Neural progenitor cell (in vitro differentiated cells): ENCODE measurements at regions not wholly inside any gene's neighbourhood (a gene's known extent, or its start where the extent isn't known, plus 50 kb on each side); places are given as distances from the start of the nearest gene placed in this dataset.

Source experiments
- DNase-seq: peaks from one replicate; pipeline ENCODE4 v3.0.0-alpha.2; 2016; ENCODE audit warnings: low spot score
- H2AFZ ChIP-seq: fragments of 200-600 bp; sonication (generic); replicated peaks from 2 replicates; pipeline ENCODE4 v1.6.1; 2016; ENCODE audit warnings: antibody characterized with exemption
- H3F3A ChIP-seq: fragments of 200-600 bp; sonication (generic); 2 replicates; pipeline ENCODE4 v1.6.1; 2016; ENCODE audit warnings: antibody characterized with exemption, low read depth
- H3K27ac ChIP-seq: fragments of 200-600 bp; sonication (generic); 2 replicates; pipeline ENCODE4 v1.5.1; 2016; ENCODE audit warnings: mild to moderate bottlenecking
- H3K27me3 ChIP-seq: fragments of 200-600 bp; sonication (generic); 2 replicates; pipeline ENCODE4 v1.6.1; 2016; ENCODE audit warnings: mild to moderate bottlenecking, moderate library complexity
- H3K36me3 ChIP-seq: fragments of 200-600 bp; sonication (generic); 2 replicates; pipeline ENCODE4 v1.5.1; 2016
- H3K4me1 ChIP-seq: fragments of 200-600 bp; sonication (generic); 2 replicates; pipeline ENCODE4 v1.6.1; 2016; ENCODE audit warnings: mixed run types
- H3K4me2 ChIP-seq: fragments of 200-600 bp; sonication (generic); 2 replicates; pipeline ENCODE4 v1.6.1; 2016
- H3K4me3 ChIP-seq: fragments of 200-600 bp; sonication (generic); 2 replicates; pipeline ENCODE4 v1.5.1; 2016
- H3K79me2 ChIP-seq: fragments of 200-600 bp; sonication (generic); 2 replicates; pipeline ENCODE4 v1.6.1; 2016; ENCODE audit warnings: low read depth
- H3K9ac ChIP-seq: fragments of 200-600 bp; sonication (generic); 2 replicates; pipeline ENCODE4 v1.6.1; 2016
- H3K9me3 ChIP-seq: fragments of 200-600 bp; sonication (generic); 2 replicates; pipeline ENCODE4 v1.5.1; 2016; ENCODE audit warnings: low read depth
- H4K20me1 ChIP-seq: fragments of 200-600 bp; sonication (generic); 2 replicates; pipeline ENCODE4 v1.6.1; 2016; ENCODE audit warnings: low read depth
- H3K27ac Mint-ChIP-seq: 3 replicates; pipeline ENCODE4 v1.8.0; 2021; ENCODE audit warnings: mixed read lengths
- H3K27me3 Mint-ChIP-seq: 2 replicates; pipeline ENCODE4 v1.8.0; 2022; ENCODE audit warnings: low read depth, mild to moderate bottlenecking, inconsistent platforms, moderate library complexity, mixed read lengths; ENCODE audit not compliant: insufficient read depth
- H3K36me3 Mint-ChIP-seq: 3 replicates; pipeline ENCODE4 v1.8.0; 2021; ENCODE audit warnings: mixed read lengths
- H3K4me1 Mint-ChIP-seq: 3 replicates; pipeline ENCODE4 v1.8.0; 2021; ENCODE audit warnings: mixed read lengths
- H3K4me3 Mint-ChIP-seq: 3 replicates; pipeline ENCODE4 v1.8.0; 2021; ENCODE audit warnings: mild to moderate bottlenecking, moderate library complexity, mixed read lengths
- H3K9me3 Mint-ChIP-seq: 3 replicates; pipeline ENCODE4 v1.8.0; 2020; ENCODE audit warnings: mixed read lengths
- CTCF ChIP-seq: fragments of 200-600 bp; sonication (generic); IDR thresholded peaks from 2 replicates; pipeline ENCODE4 v1.5.1; 2017; ENCODE audit warnings: antibody characterized with exemption, mild to moderate bottlenecking
- EZH2 ChIP-seq: fragments of 200-600 bp; sonication (generic); IDR thresholded peaks from 2 replicates; pipeline ENCODE4 v1.6.1; 2017; ENCODE audit warnings: antibody characterized with exemption, mild to moderate bottlenecking, moderate library complexity
- EZH2phosphoT487 ChIP-seq: fragments of 200-600 bp; sonication (generic); IDR thresholded peaks from 2 replicates; pipeline ENCODE4 v1.6.1; 2017; ENCODE audit warnings: antibody characterized with exemption

- Mint-ChIP-seq H3K4me3 (no peak overlapping the region), H3K9me3 (no peaks in the 10 kb centered on the region), H3K27me3 (peaks cover under 1% of the 10 kb centered on the region), H3K27ac (no peak overlapping the region), H3K4me1 (peaks cover 20% of the 10 kb centered on the region), H3K36me3 (no peaks in the 10 kb centered on the region)
- Histone ChIP-seq H3K27ac (no peak overlapping the region), H4K20me1 (no peaks in the 10 kb centered on the region), H3K27me3 (no peaks in the 10 kb centered on the region), H3K4me1 (peaks cover 11% of the 10 kb centered on the region), H3K4me3 (no peak overlapping the region), H3K36me3 (no peaks in the 10 kb centered on the region), H2AFZ (peak overlapping the region; percentile 59), H3K9ac (no peak overlapping the region), H3F3A (peaks cover 3% of the 10 kb centered on the region), H3K4me2 (no peak overlapping the region), H3K79me2 (no peaks in the 10 kb centered on the region), H3K9me3 (no peaks in the 10 kb centered on the region)
- no peak for DNase-seq
- TF ChIP-seq EZH2, result no peak
- no peak for TF ChIP-seq EZH2phosphoT487
- TF ChIP-seq CTCF, result no peak
Measured at GRCh38 chr4:10958226-10958856, 273.8 kb upstream of the CLNK start.

GRCh38 chr4:10951306-10951705, 266.7 kb upstream of the CLNK start:
- Histone ChIP-seq H3K4me2 (no peak overlapping the region), H3K4me3 (no peak overlapping the region), H2AFZ (no peak overlapping the region), H3K4me1 (no peaks in the 10 kb centered on the region), H3K9ac (no peak overlapping the region), H3K36me3 (no peaks in the 10 kb centered on the region), H3K27ac (no peak overlapping the region), H3K9me3 (no peaks in the 10 kb centered on the region), H3K27me3 (no peaks in the 10 kb centered on the region), H4K20me1 (no peaks in the 10 kb centered on the region), H3F3A (no peaks in the 10 kb centered on the region), H3K79me2 (no peaks in the 10 kb centered on the region)
- H3K9me3 Mint-ChIP-seq, result peaks cover 9% of the 10 kb centered on the region
- H3K36me3 Mint-ChIP-seq, result no peaks in the 10 kb centered on the region
- TF ChIP-seq EZH2phosphoT487, result no peak
- no peak for TF ChIP-seq CTCF
- no peak for TF ChIP-seq EZH2
- H3K27me3 Mint-ChIP-seq, result peaks cover 4% of the 10 kb centered on the region
- no peaks in the 10 kb centered on the region for H3K4me1 Mint-ChIP-seq
- H3K4me3 Mint-ChIP-seq, result no peak overlapping the region
- H3K27ac Mint-ChIP-seq, result no peak overlapping the region
- DNase-seq, result no peak

GRCh38 chr4:10949039-10949733, 264.6 kb upstream of the CLNK start:
- no peak overlapping the region for H3K4me3 ChIP-seq
- Mint-ChIP-seq H3K36me3 (no peaks in the 10 kb centered on the region), H3K27ac (no peak overlapping the region), H3K4me1 (peaks cover 6% of the 10 kb centered on the region), H3K4me3 (no peak overlapping the region), H3K9me3 (peaks cover 17% of the 10 kb centered on the region), H3K27me3 (peaks cover 4% of the 10 kb centered on the region)
- H3K79me2 ChIP-seq, result no peaks in the 10 kb centered on the region
- H3K27ac ChIP-seq, result no peak overlapping the region
- no peaks in the 10 kb centered on the region for H3K4me1 ChIP-seq
- no peaks in the 10 kb centered on the region for H4K20me1 ChIP-seq
- no peak for TF ChIP-seq EZH2
- no peak for TF ChIP-seq EZH2phosphoT487
- TF ChIP-seq CTCF, result no peak
- H3F3A ChIP-seq, result no peaks in the 10 kb centered on the region
- H3K9ac ChIP-seq, result no peak overlapping the region
- no peak overlapping the region for H3K4me2 ChIP-seq
- H3K27me3 ChIP-seq, result no peaks in the 10 kb centered on the region
- no peak for DNase-seq
- H3K36me3 ChIP-seq, result no peaks in the 10 kb centered on the region
- no peak overlapping the region for H2AFZ ChIP-seq
- H3K9me3 ChIP-seq, result no peaks in the 10 kb centered on the region
